ENCODE measurements at regions not wholly inside any gene's neighbourhood (a gene's known extent, or its start where the extent isn't known, plus 50 kb on each side); places are given as distances from the start of the nearest gene placed in this dataset.

DNA sequence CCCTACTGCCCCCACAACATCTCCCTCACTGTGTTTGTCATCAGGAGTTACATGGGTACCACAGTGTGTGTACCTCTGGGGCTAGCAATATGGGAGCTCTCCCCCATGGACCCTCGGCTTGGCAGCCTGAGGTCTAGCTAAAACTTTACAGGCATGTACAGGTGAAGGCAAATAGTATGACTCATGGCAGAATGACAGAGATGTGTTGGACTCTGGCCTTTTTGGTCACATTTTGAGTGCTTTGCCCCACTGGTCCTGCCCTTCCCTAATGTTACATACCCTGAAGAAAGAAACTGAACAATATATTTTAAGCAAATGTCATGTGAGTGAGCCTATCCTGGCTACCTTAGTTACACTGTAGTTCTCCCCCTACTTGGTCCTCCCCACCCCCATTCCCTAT is 124.0 kb downstream of the NGF start:
- no peak for TF ChIP-seq CTCF (IDR thresholded peaks at IDR 0.05)
- TF ChIP-seq POLR2A (IDR thresholded peaks at IDR 0.05) = no peak

Data from esophagus squamous epithelium (tissue), 4 donors.